HG03095 (cell line): ENCODE measurements at regions not wholly inside any gene's neighbourhood (a gene's known extent, or its start where the extent isn't known, plus 50 kb on each side); places are given as distances from the start of the nearest gene placed in this dataset.
A peak's percentile ranks its signal among the peaks of the same experiment; 100 is the strongest.

Source experiments
- ATAC-seq: cut with Tn5 transposase; IDR thresholded peaks from one replicate; pipeline ENCODE4 v1.9.1; 2021; ENCODE audit warnings: moderate library complexity; ENCODE audit not compliant: unreplicated experiment

- no peak for ATAC-seq
Observed at GRCh38 chr13:70708775-70709174, 600.5 kb upstream of the KLHL1 start.

- no peak for ATAC-seq
Observed at GRCh38 chr13:70703755-70704154, 595.5 kb upstream of the KLHL1 start.

- ATAC-seq = no peak
Observed at GRCh38 chr13:70694996-70695715, 586.9 kb upstream of the KLHL1 start.

GRCh38 chr13:70668983-70669382, 560.7 kb upstream of the KLHL1 start:
- no peak for ATAC-seq

GRCh38 chr13:70668293-70668692, 560.0 kb upstream of the KLHL1 start:
- no peak for ATAC-seq

- ATAC-seq = no peak
Observed at GRCh38 chr13:70666883-70667556, 558.8 kb upstream of the KLHL1 start.

- no peak for ATAC-seq
Observed at GRCh38 chr13:70662231-70662940, 554.1 kb upstream of the KLHL1 start.

- ATAC-seq = no peak
Observed at GRCh38 chr13:70644052-70644451, 535.8 kb upstream of the KLHL1 start.

GRCh38 chr13:70634893-70635292, 526.6 kb upstream of the KLHL1 start:
- ATAC-seq = no peak

GRCh38 chr13:70630247-70630646, 522.0 kb upstream of the KLHL1 start:
- ATAC-seq = no peak

GRCh38 chr13:70623239-70623638, 515.0 kb upstream of the KLHL1 start:
- ATAC-seq = peak; percentile 55

GRCh38 chr13:70622796-70623195, 514.5 kb upstream of the KLHL1 start:
- ATAC-seq = no peak

- ATAC-seq = no peak
Observed at GRCh38 chr13:70619936-70620335, 511.7 kb upstream of the KLHL1 start.

GRCh38 chr13:70616847-70617246, 508.6 kb upstream of the KLHL1 start:
- no peak for ATAC-seq

GRCh38 chr13:70613295-70613694, 505.0 kb upstream of the KLHL1 start:
- no peak for ATAC-seq

GRCh38 chr13:70612881-70613280, 504.6 kb upstream of the KLHL1 start:
- no peak for ATAC-seq

GRCh38 chr13:70604448-70604847, 496.2 kb upstream of the KLHL1 start:
- no peak for ATAC-seq

- ATAC-seq = no peak
Observed at GRCh38 chr13:70593716-70594115, 485.5 kb upstream of the KLHL1 start.

- ATAC-seq = no peak
Observed at GRCh38 chr13:70585109-70585508, 476.9 kb upstream of the KLHL1 start.

- no peak for ATAC-seq
Observed at GRCh38 chr13:70580825-70581224, 472.6 kb upstream of the KLHL1 start.

- no peak for ATAC-seq
Observed at GRCh38 chr13:70579941-70580340, 471.7 kb upstream of the KLHL1 start.

- ATAC-seq = no peak
Observed at GRCh38 chr13:70571221-70571620, 463.0 kb upstream of the KLHL1 start.
